ENCODE measurements at regions not wholly inside any gene's neighbourhood (a gene's known extent, or its start where the extent isn't known, plus 50 kb on each side); places are given as distances from the start of the nearest gene placed in this dataset.
"Not testable (repeated sequence)": the region's sequence is repeated elsewhere in the genome, so short reads cannot be mapped to it uniquely, and the experiment has no call there.

DNA sequence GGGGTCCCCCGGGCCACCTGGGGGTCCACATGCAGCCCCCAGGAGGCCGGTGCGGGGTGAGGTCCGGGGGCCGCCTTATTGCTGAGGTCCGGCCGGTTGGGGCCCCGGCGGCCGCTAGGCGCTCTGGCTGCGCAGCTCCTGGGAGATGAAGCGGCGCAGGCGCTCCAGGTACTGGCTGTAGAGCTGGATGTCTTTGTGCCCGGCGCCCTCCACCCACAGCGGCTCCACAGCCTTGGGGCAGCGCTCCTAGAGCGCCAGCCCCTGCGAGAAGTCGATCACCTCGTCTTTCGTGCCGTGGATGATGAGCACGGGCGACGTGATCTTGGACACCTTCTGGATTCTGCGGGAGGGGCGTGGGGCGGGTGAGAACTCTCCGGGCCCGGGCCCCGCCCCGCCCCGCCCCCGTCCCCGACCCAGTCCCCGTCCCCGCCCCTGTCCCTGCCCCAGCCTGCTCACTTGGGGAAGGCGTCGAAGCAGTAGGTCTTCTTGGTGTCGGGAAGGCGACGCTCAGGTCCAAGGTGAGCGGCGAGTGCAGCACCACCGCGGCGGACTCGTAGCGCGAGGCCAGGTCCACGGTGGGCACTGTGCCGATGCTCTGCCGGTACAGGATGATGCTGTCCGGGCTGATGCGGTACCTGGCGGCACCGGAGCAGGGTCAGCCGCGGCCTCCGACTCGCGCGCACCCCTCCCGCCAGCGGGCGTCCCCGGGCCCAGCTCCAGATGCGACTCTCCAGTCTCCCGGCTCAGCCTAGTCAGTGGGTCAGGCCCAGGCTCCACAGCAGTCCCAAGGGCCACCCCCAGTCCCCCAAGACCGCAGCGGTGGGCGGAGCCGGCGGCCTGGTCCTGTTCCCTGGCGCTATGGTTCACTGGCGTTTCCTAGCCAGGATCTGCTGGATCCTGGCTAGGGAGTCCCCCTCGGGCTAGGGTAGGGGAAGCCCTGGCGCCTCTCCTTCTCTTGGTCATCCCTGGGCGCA lies 89.4 kb upstream of the GOLGA6L1 start:
- H3K36me3 ChIP-seq (ENCODE audit: control insufficient read depth in 1 of 2, insufficient read depth in 2 of 2, low read length in 1 of 2); ATAC-seq (ENCODE audit: low FRiP score); H3K27me3 ChIP-seq (ENCODE audit: control insufficient read depth in 1 of 2, insufficient read depth in 2 of 2, low read length in 1 of 2); intact Hi-C loops (cut with DNase I); H3K4me1 ChIP-seq (ENCODE audit: control insufficient read depth in 1 of 2, insufficient read depth in 2 of 2, low read length in 2 of 2); H3K4me3 ChIP-seq (ENCODE audit: low read length in 2 of 2); H3K9me3 ChIP-seq (ENCODE audit: control insufficient read depth, low read length); H3K27ac ChIP-seq (ENCODE audit: low read depth in 1 of 2, low read length in 2 of 2): not testable (repeated sequence)
- 4 to 5% methylated on average over 22 to 58 of the region's 82 CpGs for WGBS, 2 donors
- peak in 1 of 2 donors; percentile 36 for DNase-seq

DNA sequence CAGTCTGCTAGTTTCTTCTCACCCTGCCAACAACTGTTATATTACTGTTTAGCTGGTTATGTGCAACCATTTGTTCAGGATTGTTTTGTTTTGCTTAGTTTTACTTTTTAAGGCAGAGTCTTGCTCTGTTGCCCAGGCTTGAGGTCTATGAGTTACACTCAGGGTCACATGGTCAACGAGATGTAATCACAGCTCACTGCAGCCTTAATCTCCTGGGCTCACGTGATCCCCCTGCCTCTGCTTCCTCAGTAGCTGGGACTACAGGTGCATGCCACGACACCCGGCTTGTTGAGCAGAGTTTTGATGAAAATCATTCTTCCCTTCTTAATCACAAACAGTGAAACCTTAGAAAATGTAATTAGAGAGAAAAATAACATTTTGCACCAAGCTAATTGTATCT lies 72.8 kb upstream of the GOLGA6L1 start:
- ATAC-seq (ENCODE audit: low FRiP score); H3K4me1 ChIP-seq (ENCODE audit: control insufficient read depth in 1 of 2, insufficient read depth in 2 of 2, low read length in 2 of 2); H3K27ac ChIP-seq (ENCODE audit: low read depth in 1 of 2, low read length in 2 of 2); H3K36me3 ChIP-seq (ENCODE audit: control insufficient read depth in 1 of 2, insufficient read depth in 2 of 2, low read length in 1 of 2); H3K4me3 ChIP-seq (ENCODE audit: low read length in 2 of 2); intact Hi-C loops (cut with DNase I); H3K9me3 ChIP-seq (ENCODE audit: control insufficient read depth, low read length); H3K27me3 ChIP-seq (ENCODE audit: control insufficient read depth in 1 of 2, insufficient read depth in 2 of 2, low read length in 1 of 2); DNase-seq: not testable (repeated sequence)
- 64 to 72% methylated on average over 4 of the region's 4 CpGs for WGBS, 2 donors

DNA sequence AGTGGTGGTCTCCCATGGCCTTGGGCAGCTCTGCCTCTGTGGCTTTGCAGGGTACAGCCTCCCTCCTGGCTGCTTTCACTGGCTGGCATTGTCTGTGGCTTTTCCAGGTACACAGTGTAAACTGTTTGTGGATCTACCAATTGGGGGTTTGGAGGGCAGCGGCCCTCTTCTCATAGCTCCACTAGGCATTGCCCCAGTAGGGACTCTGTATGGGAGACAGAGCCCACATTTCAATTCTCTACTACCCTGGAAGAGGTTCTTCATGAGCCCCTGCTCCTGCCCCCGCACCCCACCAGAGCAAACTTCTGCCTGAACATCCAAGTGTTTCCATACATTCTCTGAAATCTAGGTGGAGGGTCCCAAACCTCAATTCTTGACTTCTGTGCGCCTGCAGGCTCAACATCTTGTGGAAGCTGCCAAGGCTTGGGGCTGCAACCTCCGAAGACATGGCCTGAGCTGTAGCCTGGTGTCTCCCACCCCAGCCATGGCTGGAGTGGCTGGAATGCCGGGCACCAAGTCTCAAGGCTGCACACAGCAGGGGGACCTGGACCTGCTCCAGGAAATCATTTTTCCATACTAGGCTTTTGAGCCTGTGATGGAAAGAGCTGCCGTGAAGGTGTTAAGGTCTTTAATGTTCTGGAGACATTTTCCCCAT lies 63.3 kb upstream of the GOLGA6L1 start:
- DNase-seq (peak in 1 of 2 donors; percentile 74), ATAC-seq (ENCODE audit: low FRiP score) (peak; percentile 63)
- intact Hi-C loops (cut with DNase I); H3K4me1 ChIP-seq (ENCODE audit: control insufficient read depth in 1 of 2, insufficient read depth in 2 of 2, low read length in 2 of 2); H3K27ac ChIP-seq (ENCODE audit: low read depth in 1 of 2, low read length in 2 of 2); H3K9me3 ChIP-seq (ENCODE audit: control insufficient read depth, low read length); H3K27me3 ChIP-seq (ENCODE audit: control insufficient read depth in 1 of 2, insufficient read depth in 2 of 2, low read length in 1 of 2); H3K4me3 ChIP-seq (ENCODE audit: low read length in 2 of 2); H3K36me3 ChIP-seq (ENCODE audit: control insufficient read depth in 1 of 2, insufficient read depth in 2 of 2, low read length in 1 of 2): not testable (repeated sequence)
- 73% methylated on average over 3 to 4 of the region's 6 CpGs for WGBS, 2 donors

DNA sequence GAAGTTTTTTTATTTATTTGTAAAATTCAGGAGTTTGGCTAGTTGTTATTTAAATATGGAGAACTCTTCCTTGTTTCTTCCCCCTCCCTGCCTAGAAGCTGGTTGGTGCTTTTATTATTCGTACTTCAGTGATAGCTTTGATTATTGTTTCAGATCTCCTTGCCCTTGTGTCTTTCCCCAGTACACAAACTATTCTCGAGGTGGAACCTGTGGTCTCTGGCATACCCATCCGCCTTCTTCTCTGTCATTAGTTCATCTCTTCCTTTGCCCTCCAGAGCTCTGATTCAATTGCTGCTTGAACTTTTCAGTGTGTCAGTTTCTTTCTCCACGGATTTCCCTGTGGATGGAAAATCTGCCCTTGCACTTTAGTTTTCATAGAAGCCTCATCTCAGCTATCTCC lies 61.8 kb upstream of the GOLGA6L1 start:
- intact Hi-C loops (cut with DNase I): not testable (repeated sequence)
- WGBS, 2 donors: 65 to 74% methylated on average over 3 of the region's 4 CpGs

DNA sequence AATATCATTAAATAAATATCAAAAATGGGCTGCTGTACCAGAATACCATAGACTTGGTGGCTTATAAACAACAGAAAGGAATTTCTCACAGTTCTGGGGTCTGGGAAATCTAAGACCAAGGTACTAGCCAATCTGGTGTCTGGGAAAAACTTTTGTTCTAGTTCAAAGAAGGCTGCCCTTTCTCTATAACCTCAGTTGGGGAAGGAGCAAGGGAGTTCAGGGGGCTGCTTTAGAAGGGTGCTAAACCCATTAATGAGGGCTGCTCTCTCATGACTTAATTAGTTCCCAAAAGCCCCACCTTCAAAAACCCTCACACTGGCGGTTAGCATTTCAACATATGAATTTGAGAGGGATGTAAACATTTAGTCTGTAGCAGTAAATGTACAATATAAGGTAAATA lies 55.7 kb upstream of the GOLGA6L1 start:
- DNase-seq; H3K27ac ChIP-seq (ENCODE audit: low read depth in 1 of 2, low read length in 2 of 2); intact Hi-C loops (cut with DNase I); H3K27me3 ChIP-seq (ENCODE audit: control insufficient read depth in 1 of 2, insufficient read depth in 2 of 2, low read length in 1 of 2); H3K4me1 ChIP-seq (ENCODE audit: control insufficient read depth in 1 of 2, insufficient read depth in 2 of 2, low read length in 2 of 2); H3K36me3 ChIP-seq (ENCODE audit: control insufficient read depth in 1 of 2, insufficient read depth in 2 of 2, low read length in 1 of 2); H3K4me3 ChIP-seq (ENCODE audit: low read length in 2 of 2); H3K9me3 ChIP-seq (ENCODE audit: control insufficient read depth, low read length): not testable (repeated sequence)
- peak; percentile 54 for ATAC-seq (ENCODE audit: low FRiP score)
- WGBS, 2 donors: 78 to 83% methylated on average over 1 of the region's 1 CpG

More for the DNA sequence above, 61.8 kb upstream of the GOLGA6L1 start:
- not testable (repeated sequence) for H3K4me1 ChIP-seq (ENCODE audit: control insufficient read depth in 1 of 2, insufficient read depth in 2 of 2, low read length in 2 of 2); H3K4me3 ChIP-seq (ENCODE audit: low read length in 2 of 2); DNase-seq; H3K27me3 ChIP-seq (ENCODE audit: control insufficient read depth in 1 of 2, insufficient read depth in 2 of 2, low read length in 1 of 2); H3K27ac ChIP-seq (ENCODE audit: low read depth in 1 of 2, low read length in 2 of 2); H3K36me3 ChIP-seq (ENCODE audit: control insufficient read depth in 1 of 2, insufficient read depth in 2 of 2, low read length in 1 of 2); H3K9me3 ChIP-seq (ENCODE audit: control insufficient read depth, low read length)
- ATAC-seq (ENCODE audit: low FRiP score): peak; percentile 67

Small RNAs in the stretch of these regions (microRNA-seq; reads per million reads assigned to microRNA genes)
- gene MIR4509-1: 0 reads per million in 2 donors
